PFSK-1 (cell line): ENCODE measurements at regions not wholly inside any gene's neighbourhood (a gene's known extent, or its start where the extent isn't known, plus 50 kb on each side); places are given as distances from the start of the nearest gene placed in this dataset.

Source experiments
- FOXP2 ChIP-seq: optimal IDR thresholded peaks from 2 replicates; pipeline ENCODE3; 2011; ENCODE audit warnings: borderline replicate concordance, control low read depth, inconsistent platforms; ENCODE audit not compliant: insufficient read depth; ENCODE audit errors: extremely low read length, extremely low read depth
- POLR2AphosphoS5 ChIP-seq: IDR thresholded peaks from 2 replicates; pipeline ENCODE4 v1.6.1; 2012; ENCODE audit warnings: low read depth, mild to moderate bottlenecking, control low read depth, low read length, moderate library complexity
- SIN3A ChIP-seq: IDR thresholded peaks from 2 replicates; pipeline ENCODE4 v1.6.1; 2012; ENCODE audit warnings: mild to moderate bottlenecking, low read length, moderate library complexity, borderline replicate concordance; ENCODE audit not compliant: insufficient read depth
- TAF1 ChIP-seq: IDR thresholded peaks from 2 replicates; pipeline ENCODE4 v1.6.1; 2012; ENCODE audit warnings: low read length, control low read depth, borderline replicate concordance; ENCODE audit not compliant: insufficient read depth
- TF ChIP-seq, protein P1 (sequence below), 2 experiments: IDR thresholded peaks; 2 replicates each; pipeline versions ENCODE4 v1.6.1 to v1.8.0; 2011 to 2012; ENCODE audit warnings: low read depth in 2 of 2, low read length in 2 of 2, control low read depth in 1 of 2, inconsistent platforms in 1 of 2, mild to moderate bottlenecking in 1 of 2, moderate library complexity in 1 of 2; ENCODE audit not compliant: insufficient read depth in 1 of 2

DNA sequence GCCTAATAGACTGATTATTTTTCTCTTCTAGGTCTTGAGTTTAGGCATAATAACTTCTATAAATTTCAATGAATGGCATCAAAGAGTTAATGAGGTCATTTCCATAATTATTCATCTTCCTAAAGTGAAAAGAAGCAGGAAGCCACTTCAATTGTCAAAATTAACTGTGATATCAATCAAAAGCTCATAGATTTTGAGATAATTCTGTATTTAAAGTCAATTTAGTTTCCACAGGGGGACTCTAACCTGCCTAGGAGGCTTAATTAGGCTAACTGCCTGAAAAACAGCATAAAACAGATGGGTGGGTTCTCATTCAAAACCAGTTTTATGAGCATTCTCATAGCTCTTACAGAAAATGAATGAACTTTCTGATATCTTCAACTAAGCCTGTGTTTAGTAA is 177.8 kb downstream of the OTOL1 start:
- TF ChIP-seq POLR2AphosphoS5 (no peak), TAF1 (no peak), SIN3A (no peak), FOXP2 (no peak)
- TF ChIP-seq, protein P1, sequence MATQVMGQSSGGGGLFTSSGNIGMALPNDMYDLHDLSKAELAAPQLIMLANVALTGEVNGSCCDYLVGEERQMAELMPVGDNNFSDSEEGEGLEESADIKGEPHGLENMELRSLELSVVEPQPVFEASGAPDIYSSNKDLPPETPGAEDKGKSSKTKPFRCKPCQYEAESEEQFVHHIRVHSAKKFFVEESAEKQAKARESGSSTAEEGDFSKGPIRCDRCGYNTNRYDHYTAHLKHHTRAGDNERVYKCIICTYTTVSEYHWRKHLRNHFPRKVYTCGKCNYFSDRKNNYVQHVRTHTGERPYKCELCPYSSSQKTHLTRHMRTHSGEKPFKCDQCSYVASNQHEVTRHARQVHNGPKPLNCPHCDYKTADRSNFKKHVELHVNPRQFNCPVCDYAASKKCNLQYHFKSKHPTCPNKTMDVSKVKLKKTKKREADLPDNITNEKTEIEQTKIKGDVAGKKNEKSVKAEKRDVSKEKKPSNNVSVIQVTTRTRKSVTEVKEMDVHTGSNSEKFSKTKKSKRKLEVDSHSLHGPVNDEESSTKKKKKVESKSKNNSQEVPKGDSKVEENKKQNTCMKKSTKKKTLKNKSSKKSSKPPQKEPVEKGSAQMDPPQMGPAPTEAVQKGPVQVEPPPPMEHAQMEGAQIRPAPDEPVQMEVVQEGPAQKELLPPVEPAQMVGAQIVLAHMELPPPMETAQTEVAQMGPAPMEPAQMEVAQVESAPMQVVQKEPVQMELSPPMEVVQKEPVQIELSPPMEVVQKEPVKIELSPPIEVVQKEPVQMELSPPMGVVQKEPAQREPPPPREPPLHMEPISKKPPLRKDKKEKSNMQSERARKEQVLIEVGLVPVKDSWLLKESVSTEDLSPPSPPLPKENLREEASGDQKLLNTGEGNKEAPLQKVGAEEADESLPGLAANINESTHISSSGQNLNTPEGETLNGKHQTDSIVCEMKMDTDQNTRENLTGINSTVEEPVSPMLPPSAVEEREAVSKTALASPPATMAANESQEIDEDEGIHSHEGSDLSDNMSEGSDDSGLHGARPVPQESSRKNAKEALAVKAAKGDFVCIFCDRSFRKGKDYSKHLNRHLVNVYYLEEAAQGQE (IDR thresholded peaks at IDR 0.05; ENCODE audit: insufficient read depth in 1 of 2, low read depth in 2 of 2, low read length in 2 of 2) = no peak
